ENCODE measurements at regions not wholly inside any gene's neighbourhood (a gene's known extent, or its start where the extent isn't known, plus 50 kb on each side); places are given as distances from the start of the nearest gene placed in this dataset.

- H3K4me3 ChIP-seq, result no peak overlapping the region
- no TSS peak for BruUV-seq (replicated peaks)
- intact Hi-C loops (cut with micrococcal nuclease; ENCODE audit: unreplicated experiment) (no loop called here), in situ Hi-C loops (cut with MboI) (no loop called here)
- no peaks in the 10 kb centered on the region for H4K20me1 ChIP-seq (ENCODE audit: control insufficient read depth, insufficient read depth)
- H3K36me3 ChIP-seq (ENCODE audit: control insufficient read depth in 2 of 2, insufficient read depth in 2 of 2, low read length in 1 of 2), result no peaks in the 10 kb centered on the region
- no peaks in the 10 kb centered on the region for H3K27me3 ChIP-seq (replicated peaks in 1 of 2; ENCODE audit: control insufficient read depth in 2 of 2, insufficient read depth in 2 of 2, low read length in 1 of 2)
- no peak overlapping the region for H3K4me2 ChIP-seq (ENCODE audit: control insufficient read depth, insufficient read depth)
- H3K4me1 ChIP-seq (ENCODE audit: control insufficient read depth, insufficient read depth, low read length), result peaks cover 13% of the 10 kb centered on the region
- SMC1A ChIA-PET (ENCODE audit: uncharacterized antibody, unreplicated experiment), result interaction anchor here (0.7 to 17.4 kb wide), 13 partner anchors 9 to 72 kb away, joined by 3 to 190 read pairs (median 5); no protein-coding TSS in a partner anchor
- no peak for DNase-seq (ENCODE audit: low read depth, low spot score)
- RAD21 ChIA-PET (ENCODE audit: unreplicated experiment), result interaction anchor here (1.0 to 2.1 kb wide), 4 partner anchors 9 to 80 kb away, joined by 3 to 7 read pairs (median 4); no protein-coding TSS in a partner anchor
- H3K79me2 ChIP-seq (ENCODE audit: control insufficient read depth, insufficient read depth, low read length), result no peaks in the 10 kb centered on the region
- no peak overlapping the region for H3K27ac ChIP-seq (ENCODE audit: control insufficient read depth, insufficient read depth)
- POLR2A ChIA-PET, result interaction anchor here (0.8 to 1.9 kb wide), 3 partner anchors 8 to 23 kb away, joined by 3 to 6 read pairs (median 6); no protein-coding TSS in a partner anchor
- WGBS (ENCODE audit: insufficient coverage, insufficient replicate concordance, low lambda C conversion rate, missing lambda C conversion rate), result 100% methylated on average over 1 of the region's 1 CpG
- no peak for TF ChIP-seq ZNF274 (IDR thresholded peaks at IDR 0.05; ENCODE audit: insufficient read depth, insufficient read length)
- TF ChIP-seq POLR2AphosphoS2 (IDR thresholded peaks at IDR 0.05; ENCODE audit: low read depth, low read length), result no peak
- no peak for TF ChIP-seq BHLHE40 (IDR thresholded peaks at IDR 0.05; ENCODE audit: borderline replicate concordance in 1 of 2, low read depth in 2 of 2, low read length in 1 of 2)
- no peak for TF ChIP-seq CUX1 (IDR thresholded peaks at IDR 0.05; ENCODE audit: insufficient replicate concordance, low read depth, low read length)
- no peak for TF ChIP-seq FOS (IDR thresholded peaks at IDR 0.05; ENCODE audit: borderline replicate concordance, extremely low read depth, insufficient read length)
- TF ChIP-seq HDAC2 (IDR thresholded peaks at IDR 0.05), result no peak
- TF ChIP-seq TCF7 (IDR thresholded peaks at IDR 0.05; ENCODE audit: borderline replicate concordance), result no peak
- TF ChIP-seq CHD1 (IDR thresholded peaks at IDR 0.05; ENCODE audit: low read depth, low read length), result no peak
- TF ChIP-seq EZH2 (IDR thresholded peaks at IDR 0.05; ENCODE audit: borderline replicate concordance, control insufficient read depth, low read depth, low read length), result no peak
- no peak for TF ChIP-seq NFYB (IDR thresholded peaks at IDR 0.05; ENCODE audit: insufficient read depth, low read depth, low read length)
- ATAC-seq, result no peak
- CTCF ChIA-PET, result interaction anchor here (1.2 kb wide), 1 partner anchor 10 kb away, joined by 5 read pairs; no protein-coding TSS in a partner anchor
- H3K9ac ChIP-seq (ENCODE audit: control insufficient read depth, insufficient read depth, low read length), result no peak overlapping the region
- no peak for FAIRE-seq
- no peaks in the 10 kb centered on the region; the same call in 2 of the 3 replicates for H3K9me3 ChIP-seq (replicated peaks; ENCODE audit: control insufficient read depth, insufficient read depth, low read length)
- H2AFZ ChIP-seq (ENCODE audit: control insufficient read depth, low read depth, low read length), result no peak overlapping the region
These were observed 113.9 kb upstream of the TMEM170B start for GRCh38 chr6:11423667-11424066.

All from GM12878 (cell line).